Colonic mucosa (tissue), 4 donors: ENCODE measurements at regions not wholly inside any gene's neighbourhood (a gene's known extent, or its start where the extent isn't known, plus 50 kb on each side); places are given as distances from the start of the nearest gene placed in this dataset.

Source experiments
- DNase-seq: peaks from one replicate; pipeline ENCODE4 v3.0.0-alpha.2; 2020
- H3K27ac ChIP-seq: fragments of 200-600 bp; one replicate; pipeline ENCODE4 v1.8.0; 2021
- H3K27me3 ChIP-seq: fragments of 200-600 bp; one replicate; pipeline ENCODE4 v1.8.0; 2021
- H3K36me3 ChIP-seq: fragments of 200-600 bp; one replicate; pipeline ENCODE4 v1.8.0; 2021
- H3K4me1 ChIP-seq: fragments of 200-600 bp; one replicate; pipeline ENCODE4 v1.8.0; 2021; ENCODE audit warnings: mild to moderate bottlenecking
- H3K4me3 ChIP-seq: fragments of 200-600 bp; one replicate; pipeline ENCODE4 v1.8.0; 2021
- H3K9ac ChIP-seq, 2 donors: one replicate each; pipeline ENCODE4 v1.7.0; 2013; ENCODE audit warnings: control low read depth in 2 of 2, low read depth in 2 of 2, low read length in 2 of 2
- H3K9me3 ChIP-seq: fragments of 200-600 bp; one replicate; pipeline ENCODE4 v1.8.0; 2021
- CTCF ChIP-seq: fragments of 200-600 bp; IDR thresholded peaks from one replicate; pipeline ENCODE4 v1.8.0; 2022; ENCODE audit warnings: antibody characterized with exemption, mild to moderate bottlenecking
- intact Hi-C: fragments of 100-400 bp; cut with DNase I; formaldehyde crosslinking; loops from one replicate; pipeline ENCODE4 v1.14.1; 2022
- donor health status: healthy.
- donor health status: DM: no; HTN: no; CAD: no.
- donor health status: DM: no; HTN: no; CAD: no.

GRCh38 chr2:181814057-181814491 is 77.5 kb upstream of the ITPRID2 start:
- intact Hi-C loops, result no loop called here

DNA sequence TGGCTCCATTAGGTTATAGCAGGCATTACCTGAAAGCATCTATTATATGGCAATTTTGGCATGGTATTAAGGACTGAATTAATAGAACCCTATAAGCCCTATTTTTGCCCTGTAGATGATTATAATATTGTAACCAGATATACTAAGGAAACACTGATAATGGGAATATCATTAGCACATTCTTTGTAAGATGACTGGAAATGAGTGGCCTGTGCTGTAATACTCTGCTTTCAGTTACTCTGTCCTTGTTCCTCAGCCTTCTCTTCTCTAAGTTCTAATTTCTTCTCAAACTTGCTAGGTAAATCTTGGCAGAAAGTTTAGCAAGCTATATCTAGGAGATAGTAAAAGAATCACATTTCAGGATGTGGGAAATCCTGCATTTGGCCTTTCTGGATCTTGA is 74.0 kb upstream of the ITPRID2 start:
- intact Hi-C loops, result no loop called here
- Histone ChIP-seq H3K4me1 (peaks cover 3% of the 10 kb centered on the region), H3K9ac (no peak overlapping the region), H3K27me3 (no peaks in the 10 kb centered on the region), H3K36me3 (no peaks in the 10 kb centered on the region), H3K9me3 (no peaks in the 10 kb centered on the region), H3K4me3 (no peak overlapping the region), H3K27ac (no peak overlapping the region)
- no peak for TF ChIP-seq CTCF
- no peak for DNase-seq

More at GRCh38 chr2:181814057-181814491, 77.5 kb upstream of the ITPRID2 start:
- H3K4me3 ChIP-seq, result no peak overlapping the region
- H3K4me1 ChIP-seq, result peaks cover 3% of the 10 kb centered on the region
- H3K27ac ChIP-seq, result no peak overlapping the region
- no peak for TF ChIP-seq CTCF
- no peak overlapping the region for H3K9ac ChIP-seq
- no peaks in the 10 kb centered on the region for H3K9me3 ChIP-seq
- no peaks in the 10 kb centered on the region for H3K36me3 ChIP-seq
- no peaks in the 10 kb centered on the region for H3K27me3 ChIP-seq
- no peak for DNase-seq

GRCh38 chr2:181818058-181818680 is 73.4 kb upstream of the ITPRID2 start:
- Histone ChIP-seq H3K27ac (no peak overlapping the region), H3K27me3 (no peaks in the 10 kb centered on the region), H3K4me3 (no peak overlapping the region), H3K9me3 (no peaks in the 10 kb centered on the region), H3K9ac (no peak overlapping the region), H3K36me3 (no peaks in the 10 kb centered on the region), H3K4me1 (peaks cover 3% of the 10 kb centered on the region)
- intact Hi-C loops, result no loop called here
- TF ChIP-seq CTCF, result no peak
- DNase-seq, result no peak

- Histone ChIP-seq H3K4me1 (peaks cover 3% of the 10 kb centered on the region), H3K36me3 (no peaks in the 10 kb centered on the region), H3K27ac (no peak overlapping the region), H3K27me3 (no peaks in the 10 kb centered on the region), H3K4me3 (no peak overlapping the region), H3K9me3 (no peaks in the 10 kb centered on the region), H3K9ac (no peak overlapping the region)
- TF ChIP-seq CTCF, result no peak
- DNase-seq, result no peak
- intact Hi-C loops, result no loop called here
Observed at GRCh38 chr2:181818840-181819239, 72.7 kb upstream of the ITPRID2 start.

DNA sequence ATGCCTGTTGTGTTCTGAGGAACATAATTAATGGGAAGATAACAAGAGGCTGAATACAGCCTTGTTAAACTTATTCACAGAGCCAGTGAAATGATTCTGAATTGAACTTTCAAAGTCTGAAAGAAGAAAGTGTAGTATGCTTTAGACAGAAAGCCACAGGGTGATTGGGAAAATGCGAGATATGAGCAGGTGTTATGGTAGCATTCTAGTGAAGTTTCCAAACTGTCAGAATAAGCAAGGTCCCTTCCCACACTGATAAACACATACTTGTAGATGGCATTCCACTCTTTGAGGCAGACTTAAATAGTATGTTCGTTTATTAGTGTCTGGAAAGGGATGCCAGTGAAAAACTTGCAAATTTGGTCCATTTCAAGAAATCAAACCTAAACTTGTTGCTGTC is 70.5 kb upstream of the ITPRID2 start:
- DNase-seq, result no peak
- H3K27ac ChIP-seq, result no peak overlapping the region
- no peaks in the 10 kb centered on the region for H3K9me3 ChIP-seq

More for the DNA sequence above, 70.5 kb upstream of the ITPRID2 start:
- intact Hi-C loops, result no loop called here
- no peaks in the 10 kb centered on the region for H3K4me1 ChIP-seq
- H3K27me3 ChIP-seq, result no peaks in the 10 kb centered on the region
- TF ChIP-seq CTCF, result no peak
- H3K4me3 ChIP-seq, result no peak overlapping the region
- no peak overlapping the region for H3K9ac ChIP-seq
- H3K36me3 ChIP-seq, result no peaks in the 10 kb centered on the region
